ENCODE measurements at regions not wholly inside any gene's neighbourhood (a gene's known extent, or its start where the extent isn't known, plus 50 kb on each side); places are given as distances from the start of the nearest gene placed in this dataset.

GRCh38 chr7:88666626-88667025 is 92.9 kb upstream of the ZNF804B start (continued):
- TF ChIP-seq ZNF462 (CRISPR knock-in tag; IDR thresholded peaks at IDR 0.05) (no peak), EZH2 (IDR thresholded peaks at IDR 0.05; ENCODE audit: low read depth, unreplicated experiment) (no peak)

GRCh38 chr7:88665892-88666514 is 93.5 kb upstream of the ZNF804B start:
- H2AFZ ChIP-seq: no peak overlapping the region
- 0 out of 2 replicates have a peak, but pooled peaks cover 3% of the 10 kb centered on the region for H3K9me2 ChIP-seq (ENCODE audit: insufficient read depth)
- no peaks in the 10 kb centered on the region for H3F3A ChIP-seq (replicated peaks; ENCODE audit: low read depth)
- H3K36me3 Mint-ChIP-seq (ENCODE audit: low read depth): no peaks in the 10 kb centered on the region
- no peak overlapping the region for H3K27ac Mint-ChIP-seq
- TF ChIP-seq CTCF (conservative IDR thresholded peaks at IDR 0.05; ENCODE audit: low read depth in 2 of 2): 0 out of 4 replicates have a peak, but pooled peaks of 1 of the 2 experiments have one; percentile 10
- no peak for TF ChIP-seq EZH2 (IDR thresholded peaks at IDR 0.05; ENCODE audit: low read depth, unreplicated experiment)
- TF ChIP-seq ZNF462 (CRISPR knock-in tag; IDR thresholded peaks at IDR 0.05): peak; percentile 71
- TF ChIP-seq STAT1 (IDR thresholded peaks at IDR 0.05; ENCODE audit: unreplicated experiment): no peak
- H4K20me1 ChIP-seq (replicated peaks; ENCODE audit: insufficient read depth): no peaks in the 10 kb centered on the region
- H3K9me3 Mint-ChIP-seq: no peaks in the 10 kb centered on the region
- peaks cover 27% of the 10 kb centered on the region for H3K4me1 ChIP-seq (ENCODE audit: insufficient read depth)
- peak; percentile 30; the same call in 1 of the 3 replicates for ATAC-seq
- peak; percentile 5 for DNase-seq (ENCODE audit: low spot score)
- no peaks in the 10 kb centered on the region for H3K36me3 ChIP-seq (ENCODE audit: insufficient read depth)
- H3K4me3 ChIP-seq: no peak overlapping the region
- H3K4me1 Mint-ChIP-seq: peaks cover 37% of the 10 kb centered on the region
- peak overlapping the region; percentile 6; the same call in 1 of the 2 replicates for H3K4me2 ChIP-seq
- no peak overlapping the region for H3K27ac ChIP-seq (ENCODE audit: low read depth)
- no peaks in the 10 kb centered on the region for H3K27me3 Mint-ChIP-seq (ENCODE audit: insufficient read depth, low read depth, poor library complexity)
- no peak overlapping the region for H3K4me3 Mint-ChIP-seq
- H3K79me2 ChIP-seq (replicated peaks; ENCODE audit: insufficient read depth): no peaks in the 10 kb centered on the region
- no peaks in the 10 kb centered on the region for H3K27me3 ChIP-seq (ENCODE audit: insufficient read depth)
